Activated CD4-positive, alpha-beta T cell treated with anti-CD3 and anti-CD28 coated beads, Interleukin-2, amount 50 U/mL, for 4 hours (primary cell): ENCODE measurements at regions not wholly inside any gene's neighbourhood (a gene's known extent, or its start where the extent isn't known, plus 50 kb on each side); places are given as distances from the start of the nearest gene placed in this dataset.
A peak's percentile ranks its signal among the peaks of the same experiment; 100 is the strongest.
"Not testable (repeated sequence)": the region's sequence is repeated elsewhere in the genome, so short reads cannot be mapped to it uniquely, and the experiment has no call there.

Experiments used
- DNase-seq, 2 experiments: peaks; one replicate each; pipeline ENCODE4 v3.0.0-alpha.2; 2020

DNA sequence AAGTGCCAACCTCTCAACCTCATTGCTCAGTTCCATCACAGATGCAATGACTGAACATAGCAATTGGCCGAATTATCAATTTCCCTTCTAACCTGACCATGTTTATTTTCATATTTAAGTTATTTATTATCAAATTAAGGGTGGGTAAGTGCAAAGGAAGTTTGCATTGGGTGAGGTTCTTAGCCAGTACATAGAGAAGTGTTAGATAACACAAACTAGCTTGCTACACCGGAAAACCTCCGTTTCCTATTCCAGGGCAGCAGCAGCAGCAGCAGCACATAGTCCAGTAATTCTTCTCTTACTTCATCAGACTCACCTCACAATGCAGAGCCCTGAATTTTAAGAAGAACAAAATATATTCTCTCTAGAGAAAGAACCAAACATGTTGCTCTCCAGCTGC lies 200.5 kb upstream of the OR4E1 start:
- DNase-seq = no peak

DNA sequence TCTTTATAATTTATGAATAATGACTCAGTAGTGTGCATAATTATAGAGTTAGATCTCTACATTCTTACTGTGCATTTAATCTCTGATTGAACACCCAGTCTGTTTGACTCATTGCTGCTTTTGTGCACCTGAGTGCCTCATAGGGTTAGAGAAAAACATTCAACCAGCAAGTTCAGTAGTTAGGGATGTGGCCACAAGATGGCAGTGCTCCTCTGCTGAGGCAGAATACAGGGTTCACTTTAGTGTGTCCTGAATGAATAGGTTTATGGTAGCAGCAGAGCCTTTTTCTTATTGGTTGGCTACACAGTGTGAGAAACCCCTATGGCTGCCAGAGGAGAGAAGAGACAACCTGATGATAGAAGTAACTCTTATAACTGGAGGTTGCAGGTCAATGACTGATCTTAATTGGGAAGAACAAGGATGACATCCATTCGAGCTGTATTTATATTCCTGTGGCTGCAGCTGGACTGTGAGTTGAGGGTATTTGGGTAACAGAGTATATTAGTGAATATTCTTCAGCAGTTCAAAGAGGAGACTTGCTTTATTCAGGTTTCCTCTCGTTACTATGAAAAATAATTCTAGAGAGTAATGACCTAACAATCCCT lies 194.9 kb upstream of the OR4E1 start:
- DNase-seq = peak; percentile 77 to 79

DNA sequence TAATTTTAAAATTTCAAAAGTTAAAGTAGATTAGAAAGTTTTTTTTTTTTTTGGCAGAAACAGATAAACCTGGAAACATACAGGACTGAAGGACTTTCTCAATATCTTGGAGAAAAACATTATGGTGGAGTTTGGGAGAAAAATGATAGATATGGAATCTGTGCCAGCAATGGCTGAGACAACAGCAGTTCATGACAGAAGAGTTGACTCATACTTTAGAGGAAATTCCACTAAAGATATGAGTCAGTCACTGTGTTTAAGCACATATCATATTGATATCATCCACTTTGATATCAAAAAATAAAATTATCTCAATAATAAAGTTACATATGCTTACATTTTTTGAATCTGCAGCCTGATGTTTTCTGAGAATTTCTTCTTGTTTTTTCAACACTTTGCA lies 193.9 kb upstream of the OR4E1 start:
- no peak for DNase-seq

DNA sequence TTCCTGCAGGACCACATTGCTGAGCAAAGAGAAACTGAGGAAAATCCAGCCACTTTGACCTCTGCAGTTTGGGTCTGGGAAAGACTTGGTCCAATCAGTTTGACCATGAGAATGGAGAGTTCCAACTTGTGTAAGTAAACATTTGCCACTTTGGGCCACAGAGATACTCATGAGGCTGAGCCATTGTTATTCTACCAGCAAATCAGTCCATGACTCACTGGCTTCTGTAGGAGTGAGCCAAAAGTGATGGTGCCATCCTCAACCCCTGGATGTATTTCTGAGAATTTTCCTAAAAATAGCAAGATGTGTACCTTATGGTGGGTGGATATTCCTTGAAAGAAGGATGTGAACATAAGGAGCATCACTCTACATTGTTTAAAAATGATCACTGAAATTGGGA lies 192.9 kb upstream of the OR4E1 start:
- no peak for DNase-seq

DNA sequence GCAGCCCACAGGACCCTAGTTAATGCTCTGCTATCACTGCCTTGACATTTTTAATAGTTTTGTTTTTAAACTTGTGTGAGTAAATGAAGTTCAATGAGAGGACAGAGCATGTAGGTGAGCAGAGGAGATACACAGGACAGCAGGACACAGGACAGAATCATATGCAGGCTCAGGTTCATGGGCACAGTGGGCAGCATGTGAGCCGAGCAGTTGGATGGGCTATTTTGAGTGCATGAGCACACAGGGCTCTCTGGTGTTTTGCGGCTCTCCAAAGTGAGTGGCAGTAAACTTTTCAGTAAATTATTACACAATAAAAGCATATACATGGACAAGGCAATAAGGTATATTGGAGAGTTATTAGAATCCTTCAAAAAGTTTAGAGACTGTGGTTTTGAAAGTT lies 189.7 kb upstream of the OR4E1 start:
- no peak for DNase-seq

DNA sequence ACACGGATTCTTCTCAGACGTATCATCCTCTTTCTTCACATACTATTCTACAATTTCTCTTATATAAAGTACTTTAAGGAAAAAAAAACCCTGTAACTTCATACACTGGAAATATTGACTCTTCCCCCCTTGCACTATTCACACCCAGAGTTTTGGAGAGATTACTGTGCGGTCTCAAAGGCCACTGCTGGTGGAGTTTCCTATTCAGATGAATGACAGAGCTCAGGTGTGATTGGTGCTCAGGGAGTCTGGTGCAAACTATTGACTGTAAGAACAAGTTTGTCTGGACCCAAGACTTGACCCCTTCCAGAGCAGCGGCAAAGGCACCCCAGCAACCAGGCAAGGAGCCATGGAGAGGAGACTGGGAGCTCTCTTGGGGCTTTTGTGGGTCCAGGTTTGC lies 187.5 kb upstream of the OR4E1 start:
- DNase-seq = no peak

DNA sequence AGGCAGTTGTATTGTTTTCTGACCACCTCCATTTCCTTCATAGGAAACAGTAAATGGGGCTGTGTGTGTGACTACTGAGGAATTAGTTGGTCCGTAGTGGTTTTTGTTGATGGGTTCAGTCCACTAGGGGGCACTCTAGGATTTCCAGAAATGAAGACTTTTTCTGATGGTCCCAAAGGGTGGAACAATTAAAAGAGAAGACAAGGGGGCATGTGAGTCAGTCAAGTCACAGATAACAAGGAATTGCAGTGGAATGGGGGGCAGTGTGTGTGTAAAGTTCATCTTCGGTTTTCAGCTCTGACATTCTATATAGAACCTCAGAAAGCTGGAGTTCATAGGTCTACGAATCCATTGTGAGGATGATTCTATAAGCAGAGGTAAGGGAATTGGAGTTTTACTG lies 186.6 kb upstream of the OR4E1 start:
- peak in 1 of 2 experiments; percentile 22 for DNase-seq

DNA sequence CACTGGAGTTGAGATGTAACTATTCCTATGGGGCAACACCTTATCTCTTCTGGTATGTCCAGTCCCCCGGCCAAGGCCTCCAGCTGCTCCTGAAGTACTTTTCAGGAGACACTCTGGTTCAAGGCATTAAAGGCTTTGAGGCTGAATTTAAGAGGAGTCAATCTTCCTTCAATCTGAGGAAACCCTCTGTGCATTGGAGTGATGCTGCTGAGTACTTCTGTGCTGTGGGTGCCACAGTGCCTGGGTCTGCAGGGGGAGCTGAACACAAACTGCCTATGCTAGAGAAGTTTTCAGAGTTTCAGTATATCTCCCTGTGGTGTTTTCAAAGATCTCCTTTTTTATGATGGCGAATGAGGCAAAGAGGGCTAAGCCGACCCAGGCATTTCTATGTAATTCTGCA lies 179.2 kb upstream of the OR4E1 start:
- DNase-seq = no peak

DNA sequence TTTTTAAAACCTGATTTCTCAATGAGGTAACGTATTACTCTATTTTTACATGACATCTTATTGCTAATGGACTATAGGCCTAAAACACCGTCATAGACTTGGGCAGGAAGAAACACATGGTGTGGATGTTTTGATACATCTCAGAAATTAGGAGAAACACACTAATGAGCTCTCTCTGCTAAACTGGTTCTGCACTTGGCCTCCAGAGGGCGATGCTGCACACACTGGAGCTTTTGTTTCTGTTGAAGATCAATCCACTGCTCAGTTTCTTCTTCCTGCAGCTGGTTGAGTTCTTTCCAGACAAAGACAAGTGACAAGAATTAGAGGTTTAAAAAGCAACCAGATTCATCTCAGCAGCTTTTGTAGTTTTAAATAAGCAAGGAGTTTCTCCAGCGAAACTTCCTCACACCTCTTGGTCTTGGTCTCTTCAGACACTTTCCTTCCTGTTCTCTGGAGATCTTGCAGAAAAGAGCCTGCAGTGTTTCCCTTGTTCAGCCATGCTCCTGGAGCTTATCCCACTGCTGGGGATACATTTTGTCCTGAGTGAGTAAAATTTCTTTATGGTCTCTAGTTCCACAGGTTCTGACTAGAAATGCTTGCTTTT lies 178.5 kb upstream of the OR4E1 start:
- DNase-seq = peak; percentile 69 to 72

DNA sequence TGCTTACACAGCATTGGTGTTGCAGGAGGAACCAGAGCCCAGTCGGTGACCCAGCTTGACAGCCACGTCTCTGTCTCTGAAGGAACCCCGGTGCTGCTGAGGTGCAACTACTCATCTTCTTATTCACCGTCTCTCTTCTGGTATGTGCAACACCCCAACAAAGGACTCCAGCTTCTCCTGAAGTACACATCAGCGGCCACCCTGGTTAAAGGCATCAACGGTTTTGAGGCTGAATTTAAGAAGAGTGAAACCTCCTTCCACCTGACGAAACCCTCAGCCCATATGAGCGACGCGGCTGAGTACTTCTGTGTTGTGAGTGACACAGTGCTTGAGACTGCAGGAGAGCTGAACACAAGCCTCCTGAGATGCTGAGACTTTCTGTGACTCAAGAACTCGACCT lies 173.3 kb upstream of the OR4E1 start:
- DNase-seq = peak in 1 of 2 experiments; percentile 12

DNA sequence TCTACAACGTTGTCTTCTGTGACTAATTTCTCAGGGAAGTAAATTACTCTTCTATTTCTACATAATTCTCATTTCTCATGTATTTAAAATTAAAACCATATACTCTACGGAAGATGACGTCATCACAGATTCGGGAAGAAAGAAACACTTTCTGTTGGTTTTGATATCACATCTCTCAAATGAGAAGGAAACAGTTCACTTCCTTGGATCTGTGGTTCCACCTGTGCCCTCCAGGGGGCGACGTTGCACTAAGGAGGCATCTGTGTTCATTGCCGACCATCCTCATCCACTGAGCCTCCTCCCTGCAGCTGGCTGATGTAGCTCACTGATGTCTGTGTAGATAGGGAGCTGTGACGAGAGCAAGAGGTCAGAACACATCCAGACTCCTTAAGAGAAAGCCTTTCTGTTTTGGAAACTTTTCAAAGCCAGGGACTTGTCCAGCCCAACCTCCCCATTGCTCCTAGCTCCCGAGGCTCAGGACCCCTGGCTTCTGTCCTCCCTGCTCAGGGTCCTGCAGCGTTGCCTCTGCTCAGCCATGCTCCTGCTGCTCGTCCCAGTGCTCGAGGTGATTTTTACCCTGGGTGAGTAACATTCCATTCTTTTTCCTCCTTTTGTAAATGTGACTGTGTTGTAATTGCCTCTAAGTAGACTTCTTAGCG lies 172.7 kb upstream of the OR4E1 start:
- peak; percentile 68 to 70 for DNase-seq

DNA sequence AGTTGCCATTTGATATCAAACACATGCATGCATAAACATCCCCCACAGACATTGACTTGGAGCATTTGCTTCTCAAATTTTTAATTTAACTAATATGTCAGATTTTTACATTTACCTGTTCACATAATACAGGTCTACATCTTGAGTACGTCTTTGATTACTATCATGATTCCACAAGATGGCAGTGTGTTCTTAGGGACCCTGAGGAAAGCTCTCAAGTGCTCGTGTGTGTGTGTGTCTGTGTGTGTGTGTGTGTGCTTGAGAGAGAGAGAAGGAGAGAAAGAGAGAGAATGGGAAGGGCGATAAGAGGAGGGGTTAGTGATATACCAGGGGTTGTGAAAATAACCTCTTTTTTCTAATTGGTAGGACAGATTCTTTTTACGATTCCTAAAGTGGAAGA lies 167.1 kb upstream of the OR4E1 start:
- no peak for DNase-seq

DNA sequence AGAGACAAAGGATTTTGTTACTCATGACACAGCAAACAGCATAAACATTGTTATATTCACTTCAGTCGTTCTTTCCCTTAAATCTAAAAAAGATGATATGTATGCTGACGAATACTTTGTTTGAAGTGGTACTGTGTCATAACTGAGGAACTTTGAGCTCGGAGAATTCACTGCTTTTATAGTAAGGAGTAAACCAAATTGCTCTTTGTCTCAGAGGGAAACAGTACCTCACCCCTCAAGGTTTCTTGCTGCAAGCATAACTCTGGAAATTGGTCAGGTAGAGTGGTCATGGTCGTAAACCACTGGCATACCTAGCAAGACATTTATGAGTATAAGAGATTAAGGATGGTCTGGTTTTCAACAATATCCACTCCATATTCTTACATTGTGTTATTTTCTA lies 160.2 kb upstream of the OR4E1 start:
- DNase-seq = no peak

DNA sequence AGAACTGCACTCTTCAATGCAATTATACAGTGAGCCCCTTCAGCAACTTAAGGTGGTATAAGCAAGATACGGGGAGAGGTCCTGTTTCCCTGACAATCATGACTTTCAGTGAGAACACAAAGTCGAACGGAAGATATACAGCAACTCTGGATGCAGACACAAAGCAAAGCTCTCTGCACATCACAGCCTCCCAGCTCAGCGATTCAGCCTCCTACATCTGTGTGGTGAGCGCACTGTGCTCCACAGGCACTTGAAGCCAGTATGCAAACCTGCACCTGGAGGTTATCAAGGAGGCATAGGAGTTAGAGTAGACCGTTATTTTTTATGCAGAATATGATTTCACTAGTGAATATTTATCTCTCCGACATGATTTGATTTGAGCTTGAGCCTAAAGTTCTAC lies 152.2 kb upstream of the OR4E1 start:
- no peak for DNase-seq

DNA sequence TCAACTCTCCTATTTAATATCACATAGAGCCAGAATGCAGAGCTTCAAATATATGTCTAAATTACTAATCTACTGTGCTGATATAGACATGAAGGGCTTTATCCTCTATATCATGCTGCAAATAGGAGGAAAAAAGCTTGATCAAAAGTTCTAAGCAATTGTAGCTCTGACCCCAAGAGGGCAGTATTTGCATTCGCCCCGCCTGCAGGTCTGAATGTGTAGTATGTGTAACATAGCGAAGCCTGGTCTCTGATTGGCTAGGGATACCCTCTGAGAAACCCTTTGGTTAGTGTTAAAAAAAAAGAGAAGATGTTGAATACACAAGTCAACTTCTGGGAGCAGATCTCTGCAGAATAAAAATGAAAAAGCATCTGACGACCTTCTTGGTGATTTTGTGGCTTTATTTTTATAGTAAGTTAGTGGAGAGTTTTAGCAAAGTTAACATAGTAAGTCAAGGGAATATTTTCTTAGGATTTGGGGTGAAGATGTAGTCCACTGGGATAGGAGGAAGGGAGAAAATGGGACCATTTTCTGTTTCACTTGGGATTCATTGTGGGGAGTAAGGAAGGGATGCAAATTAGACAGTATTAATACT lies 151.6 kb upstream of the OR4E1 start:
- DNase-seq = peak; percentile 15 to 25

DNA sequence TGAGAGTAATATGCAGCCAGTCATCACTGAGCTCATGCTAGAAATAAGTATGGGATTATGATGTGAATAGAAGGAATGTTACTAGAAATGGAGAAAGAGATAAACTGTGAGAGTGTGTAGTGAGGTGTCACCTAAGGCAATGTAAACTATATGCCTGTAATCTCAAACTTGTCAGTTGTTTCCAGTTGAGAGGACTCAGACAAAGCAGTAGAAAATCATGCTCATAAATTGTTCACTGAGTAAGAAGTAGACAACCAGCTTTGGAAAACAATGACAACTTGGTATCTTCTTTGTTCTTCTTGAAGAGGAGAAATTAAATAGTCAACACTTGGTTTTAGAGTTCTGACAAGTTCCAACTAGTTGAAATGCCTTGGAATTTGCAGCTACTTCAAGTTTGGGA lies 148.5 kb upstream of the OR4E1 start:
- DNase-seq = no peak

DNA sequence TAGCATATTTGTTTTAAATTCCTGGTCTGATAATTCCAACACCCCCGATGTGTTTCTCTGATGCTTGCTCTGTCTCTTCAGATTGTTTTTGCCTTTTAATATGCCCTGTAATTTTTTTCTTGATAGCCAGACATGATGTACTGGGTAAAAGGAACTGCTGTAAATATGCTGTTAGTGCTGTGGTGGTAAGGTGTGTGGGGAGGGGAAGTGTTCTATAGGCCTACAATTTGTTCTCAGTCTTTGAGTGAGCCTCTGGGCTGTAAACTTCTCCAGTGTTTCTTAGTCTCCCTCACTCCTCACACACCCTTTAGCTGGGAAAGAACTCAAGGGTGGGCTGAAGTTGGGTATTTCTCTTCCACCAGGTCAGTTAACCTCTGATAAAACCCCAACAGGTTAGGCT lies 147.0 kb upstream of the OR4E1 start:
- no peak for DNase-seq

DNA sequence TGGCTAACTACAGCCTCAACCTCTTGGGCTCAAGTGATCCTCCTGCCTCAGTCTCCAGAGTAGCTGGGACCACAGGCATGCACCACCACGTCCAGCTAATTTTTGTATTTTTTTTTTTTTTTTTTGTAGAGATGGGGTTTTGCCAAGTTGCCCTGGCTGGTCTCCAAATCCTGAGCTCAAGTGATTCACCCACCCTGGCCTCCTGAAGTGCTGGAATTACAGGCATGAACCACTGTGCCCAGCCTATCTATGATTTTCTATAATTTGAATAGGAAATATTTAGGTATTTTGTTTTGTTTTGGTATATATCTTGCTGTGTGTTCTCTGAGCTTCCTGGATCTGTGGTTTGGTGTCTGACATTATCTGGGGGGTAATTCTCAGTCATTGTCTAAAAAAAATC lies 146.3 kb upstream of the OR4E1 start:
- not testable (repeated sequence) for DNase-seq

DNA sequence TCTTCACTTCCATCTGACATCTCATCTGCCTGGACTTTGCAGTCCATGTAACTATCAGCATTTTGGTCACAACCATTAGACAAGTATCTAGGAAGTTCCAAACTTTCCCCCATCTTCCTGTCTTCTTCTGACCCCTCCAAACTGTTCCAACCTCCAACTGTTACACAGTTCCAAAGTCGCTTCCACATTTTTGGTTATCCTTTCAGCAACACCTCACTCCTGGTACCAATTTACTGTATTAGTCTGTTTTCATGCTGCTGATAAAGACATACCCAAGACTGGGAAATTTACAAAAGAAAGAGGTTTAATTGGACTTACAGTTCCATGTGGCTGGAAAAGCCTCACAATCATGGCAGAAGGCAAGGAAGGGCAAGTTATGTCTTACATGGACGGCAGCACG lies 143.4 kb upstream of the OR4E1 start:
- not testable (repeated sequence) for DNase-seq

DNA sequence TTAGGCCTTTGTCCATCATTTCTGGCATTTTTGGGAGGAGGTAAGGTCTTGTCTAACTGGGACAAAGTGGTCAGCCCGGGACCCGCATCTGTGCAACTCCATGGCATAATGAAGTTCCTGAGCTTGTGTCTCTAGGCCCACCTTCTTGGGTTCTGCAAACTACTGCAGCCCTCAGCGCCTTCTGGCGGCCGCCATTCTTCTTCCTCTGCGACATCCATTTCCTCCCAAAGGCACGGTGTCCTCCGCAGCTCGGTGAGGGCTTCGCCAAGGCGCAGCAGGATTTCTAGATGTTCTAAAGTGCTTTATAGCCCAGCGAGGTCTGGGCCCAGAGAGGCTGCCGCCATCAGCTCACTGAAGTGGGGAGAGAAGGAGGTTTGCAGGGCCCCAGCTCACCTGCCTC lies 134.4 kb upstream of the OR4E1 start:
- DNase-seq = no peak

DNA sequence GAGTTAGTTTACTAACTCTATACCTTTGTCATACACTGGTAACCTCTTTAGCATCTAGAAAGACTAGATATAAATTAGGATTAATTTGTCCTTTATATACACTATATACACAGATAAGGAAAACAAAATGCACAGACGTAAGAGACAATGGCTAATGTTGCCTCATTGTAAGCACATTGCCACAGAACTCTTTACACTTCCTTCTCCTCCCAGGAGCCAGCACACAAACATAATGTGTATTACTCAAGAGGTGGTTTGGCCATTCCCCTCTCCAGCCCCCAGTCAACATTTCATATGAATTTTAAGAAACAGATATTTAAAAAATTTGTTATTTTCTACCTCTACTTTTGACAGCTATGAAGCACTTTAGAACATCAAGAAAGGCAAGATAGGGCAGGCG lies 131.4 kb upstream of the OR4E1 start:
- no peak for DNase-seq

DNA sequence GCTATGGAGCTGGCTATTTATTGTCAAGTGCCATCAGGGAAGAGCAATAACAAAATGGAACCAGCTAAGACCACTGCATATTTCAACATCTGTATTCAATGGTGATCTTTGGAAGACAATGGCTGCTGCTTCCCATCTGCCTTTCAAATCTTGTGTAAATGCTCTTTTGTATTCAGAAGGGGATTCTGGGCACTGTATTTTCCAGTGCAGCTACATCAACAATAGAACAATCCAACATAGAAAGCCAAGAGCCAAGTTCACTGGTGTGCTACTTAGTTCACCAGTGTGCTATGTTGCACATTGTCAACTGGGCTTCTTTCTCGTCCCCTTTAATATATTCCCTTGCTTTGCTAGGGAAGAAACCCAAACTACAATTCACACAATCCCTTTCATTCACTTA lies 128.8 kb upstream of the OR4E1 start:
- DNase-seq = no peak

DNA sequence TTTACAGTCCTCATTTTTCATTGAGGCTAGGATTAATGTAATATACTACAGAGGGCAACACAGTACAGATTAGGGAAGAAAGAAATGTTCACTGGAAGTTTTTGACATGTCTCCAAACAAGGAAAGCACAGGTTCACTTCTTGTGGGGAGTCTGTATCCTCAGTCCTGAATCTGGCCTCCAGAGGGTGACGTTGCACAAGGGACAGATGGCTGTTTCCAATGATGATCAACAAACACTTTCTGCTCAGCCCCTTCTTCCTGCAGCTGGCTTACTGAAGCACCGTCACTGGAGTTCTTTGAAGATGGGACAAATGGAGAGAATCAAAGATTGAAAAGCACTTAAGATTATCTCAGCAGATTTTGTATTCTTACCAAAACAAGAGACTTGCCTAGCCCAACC lies 123.3 kb upstream of the OR4E1 start:
- DNase-seq = no peak

DNA sequence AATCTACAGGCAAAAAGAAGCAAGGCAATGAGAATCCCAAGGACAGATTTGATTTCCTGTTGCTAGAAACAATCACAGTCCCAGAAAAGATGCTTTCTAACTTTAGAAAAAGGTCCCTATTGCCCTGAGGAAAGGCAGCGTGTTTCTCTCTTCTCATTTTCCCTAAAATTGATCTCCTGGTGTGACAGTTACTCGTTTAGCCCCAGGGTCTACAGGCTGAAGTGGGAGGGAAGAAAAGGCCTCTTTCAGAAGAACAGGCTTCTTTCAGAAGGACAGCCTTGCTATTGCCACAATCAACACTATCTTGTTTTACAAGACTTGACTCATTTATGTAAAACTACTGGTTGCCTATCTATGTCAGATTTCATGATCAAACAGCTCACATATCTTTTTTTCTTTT lies 121.8 kb upstream of the OR4E1 start:
- no peak for DNase-seq
